Liver (tissue), 8 donors: ENCODE measurements at regions not wholly inside any gene's neighbourhood (a gene's known extent, or its start where the extent isn't known, plus 50 kb on each side); places are given as distances from the start of the nearest gene placed in this dataset.

Experiments
- DNase-seq: peaks from one replicate; pipeline ENCODE4 v3.0.0-alpha.2; 2017; ENCODE audit warnings: low spot score
- H3K27ac ChIP-seq, 2 donors: one replicate each; pipeline ENCODE4 v1.7.0; 2013; ENCODE audit warnings: inconsistent platforms in 2 of 2, low read length in 2 of 2, control low read depth in 1 of 2, low read depth in 1 of 2, mild to moderate bottlenecking in 1 of 2
- H3K27me3 ChIP-seq, 4 donors: one replicate each; pipeline versions ENCODE4 v1.6.1 to v1.7.0; 2013; ENCODE audit warnings: low read length in 3 of 4, inconsistent platforms in 1 of 4, mild to moderate bottlenecking in 1 of 4, moderate library complexity in 1 of 4; ENCODE audit not compliant: control insufficient read depth in 4 of 4, insufficient read depth in 4 of 4
- H3K36me3 ChIP-seq, 4 donors: one replicate each; pipeline versions ENCODE4 v1.6.1 to v1.7.0; 2013; ENCODE audit warnings: low read length in 3 of 4, mild to moderate bottlenecking in 3 of 4, low read depth in 1 of 4, moderate library complexity in 1 of 4; ENCODE audit not compliant: control insufficient read depth in 4 of 4, insufficient read depth in 3 of 4
- H3K4me1 ChIP-seq, 4 donors: one replicate each; pipeline versions ENCODE4 v1.6.1 to v1.7.0; 2013; ENCODE audit warnings: low read length in 3 of 4, mild to moderate bottlenecking in 3 of 4, moderate library complexity in 1 of 4; ENCODE audit not compliant: control insufficient read depth in 4 of 4, insufficient read depth in 4 of 4
- H3K4me3 ChIP-seq, 3 donors: one replicate each; pipeline versions ENCODE4 v1.6.1 to v1.7.0; 2013; ENCODE audit warnings: low read length in 3 of 3, control low read depth in 1 of 3, low read depth in 1 of 3, mild to moderate bottlenecking in 1 of 3
- H3K9ac ChIP-seq, 2 donors: one replicate each; pipeline ENCODE4 v1.7.0; 2013; ENCODE audit warnings: low read length in 2 of 2, mild to moderate bottlenecking in 2 of 2, moderate library complexity in 2 of 2, control low read depth in 1 of 2, low read depth in 1 of 2
- H3K9me3 ChIP-seq, 4 donors: one replicate each; pipeline versions ENCODE4 v1.6.1 to v1.7.0; 2013; ENCODE audit warnings: low read length in 3 of 4; ENCODE audit not compliant: control insufficient read depth in 4 of 4
- ATF3 ChIP-seq: IDR thresholded peaks from 2 replicates; pipeline ENCODE4 v1.6.1; 2016; ENCODE audit warnings: antibody characterized with exemption
- CTCF ChIP-seq: fragments of 150-350 bp; IDR thresholded peaks from 2 replicates; pipeline ENCODE4 v1.5.1; 2017; ENCODE audit warnings: improper control_type of control experiment, low read depth, low read length; ENCODE audit not compliant: missing input control
- EGR1 ChIP-seq, 2 donors: IDR thresholded peaks; 2 replicates each; pipeline ENCODE4 v1.6.1; 2016 to 2018; ENCODE audit warnings: antibody characterized with exemption in 2 of 2, low read depth in 2 of 2
- FOXA1 ChIP-seq: IDR thresholded peaks from 2 replicates; pipeline ENCODE4 v1.6.1; 2016; ENCODE audit warnings: antibody characterized with exemption
- FOXA2 ChIP-seq: IDR thresholded peaks from 2 replicates; pipeline ENCODE4 v1.6.1; 2016; ENCODE audit warnings: antibody characterized with exemption
- GABPA ChIP-seq, 2 donors: IDR thresholded peaks in 1 of 2; conservative IDR thresholded peaks in 1 of 2; 2 replicates each; pipeline ENCODE4 v1.6.1; 2016; ENCODE audit warnings: antibody characterized with exemption in 2 of 2, mild to moderate bottlenecking in 1 of 2, moderate library complexity in 1 of 2
- HNF4A ChIP-seq, 2 donors: conservative IDR thresholded peaks; 2 replicates each; pipeline ENCODE4 v1.6.1; 2016; ENCODE audit warnings: antibody characterized with exemption in 2 of 2, mild to moderate bottlenecking in 2 of 2
- HNF4G ChIP-seq: IDR thresholded peaks from 2 replicates; pipeline ENCODE4 v1.6.1; 2016; ENCODE audit warnings: antibody characterized with exemption
- JUND ChIP-seq, 2 donors: IDR thresholded peaks; 2 replicates each; pipeline ENCODE4 v1.6.1; 2016; ENCODE audit warnings: antibody characterized with exemption in 2 of 2
- MAX ChIP-seq: IDR thresholded peaks from 2 replicates; pipeline ENCODE4 v1.6.1; 2016; ENCODE audit warnings: antibody characterized with exemption
- RAD21 ChIP-seq, 2 donors: IDR thresholded peaks; 2 replicates each; pipeline ENCODE4 v1.6.1; 2016; ENCODE audit warnings: antibody characterized with exemption in 2 of 2, mild to moderate bottlenecking in 2 of 2
- REST ChIP-seq: IDR thresholded peaks from 2 replicates; pipeline ENCODE4 v1.6.1; 2016; ENCODE audit warnings: antibody characterized with exemption, mild to moderate bottlenecking
- RXRA ChIP-seq, 2 donors: IDR thresholded peaks; 2 replicates each; pipeline ENCODE4 v1.6.1; 2017 to 2018; ENCODE audit warnings: antibody characterized with exemption in 2 of 2, mild to moderate bottlenecking in 1 of 2
- SP1 ChIP-seq: IDR thresholded peaks from 2 replicates; pipeline ENCODE4 v1.6.1; 2018; ENCODE audit warnings: antibody characterized with exemption, mild to moderate bottlenecking
- TAF1 ChIP-seq: conservative IDR thresholded peaks from 2 replicates; pipeline ENCODE4 v1.6.1; 2016; ENCODE audit warnings: antibody characterized with exemption, mild to moderate bottlenecking
- YY1 ChIP-seq: IDR thresholded peaks from 2 replicates; pipeline ENCODE4 v1.6.1; 2016; ENCODE audit warnings: antibody characterized with exemption, mild to moderate bottlenecking
- ZBTB33 ChIP-seq: IDR thresholded peaks from 2 replicates; pipeline ENCODE4 v1.6.1; 2016; ENCODE audit warnings: antibody characterized with exemption
- WGBS: extraction: QIAGEN DNeasy Blood & Tissue Kit; methylation state at CpG from one replicate; pipeline ENCODE4 v1.1.7; 2013; 5-methylcytosine and 5-hydroxymethylcytosine counted together
- donor health status: healthy.
- donor health status: healthy.
- donor health status: healthy.
- donor health status: healthy.
- donor health status: healthy.

GRCh38 chr10:78971094-78971682 is 97.6 kb upstream of the ZMIZ1 start:
- TF ChIP-seq RAD21 (IDR thresholded peaks at IDR 0.05) (peak in 1 of 2 donors; percentile 8), RXRA (IDR thresholded peaks at IDR 0.05) (no peak)
- H3K36me3 ChIP-seq = no peaks in the 10 kb centered on the region
- no peak overlapping the region for H3K9ac ChIP-seq
- H3K27me3 ChIP-seq = no peaks in the 10 kb centered on the region
- DNase-seq = no peak
- no peak overlapping the region for H3K4me3 ChIP-seq
- WGBS = 94% methylated on average over 5 of the region's 5 CpGs
- H3K27ac ChIP-seq = no peak overlapping the region
- no peaks in the 10 kb centered on the region for H3K9me3 ChIP-seq
- peaks cover 5 to 26% (median 22%) of the 10 kb centered on the region in 4 donors for H3K4me1 ChIP-seq

GRCh38 chr10:78972160-78972946 is 96.4 kb upstream of the ZMIZ1 start:
- H3K27me3 ChIP-seq = no peaks in the 10 kb centered on the region
- TF ChIP-seq JUND (IDR thresholded peaks at IDR 0.05) (peak; percentile 54 to 88), GABPA (IDR thresholded peaks at IDR 0.05 in 1 of 2, conservative IDR thresholded peaks at IDR 0.05 in 1 of 2) (no peak), YY1 (no peak), ATF3 (no peak), RXRA (IDR thresholded peaks at IDR 0.05) (peak in 1 of 2 donors; percentile 62), RAD21 (IDR thresholded peaks at IDR 0.05) (peak; percentile 25 to 44), REST (peak; percentile 15), EGR1 (IDR thresholded peaks at IDR 0.05; ENCODE audit: low read depth in 2 of 2) (peak in 1 of 2 donors; percentile 37), MAX (no peak), SP1 (no peak), ZBTB33 (no peak), FOXA1 (no peak), FOXA2 (no peak), CTCF (no peak), TAF1 (no peak), HNF4G (no peak), HNF4A (conservative IDR thresholded peaks at IDR 0.05) (peak; percentile 35 to 63)
- no peak overlapping the region for H3K4me3 ChIP-seq
- WGBS = 29% methylated on average over 11 of the region's 11 CpGs
- H3K36me3 ChIP-seq = no peaks in the 10 kb centered on the region
- peaks cover 9 to 37% (median 27%) of the 10 kb centered on the region in 4 donors for H3K4me1 ChIP-seq
- peak; percentile 43 for DNase-seq
- peak overlapping the region; percentile 98 to 99 for H3K27ac ChIP-seq
- H3K9ac ChIP-seq = peak overlapping the region in 1 of 2 donors; percentile 75
- no peaks in the 10 kb centered on the region for H3K9me3 ChIP-seq
